ENCODE measurements at regions not wholly inside any gene's neighbourhood (a gene's known extent, or its start where the extent isn't known, plus 50 kb on each side); places are given as distances from the start of the nearest gene placed in this dataset.
A peak's percentile ranks its signal among the peaks of the same experiment; 100 is the strongest.

GRCh38 chr7:20064974-20065862 lies 152.0 kb downstream of the MACC1 start:
- Histone ChIP-seq H4K20me1 (ENCODE audit: control insufficient read depth, extremely low read depth, insufficient read depth, low read length) (no peaks in the 10 kb centered on the region), H3K4me1 (ENCODE audit: control insufficient read depth, extremely low read depth, insufficient read depth, low read length) (no peaks in the 10 kb centered on the region), H3K9ac (ENCODE audit: insufficient read depth, low read length) (no peak overlapping the region), H3K4me2 (ENCODE audit: extremely low read depth, insufficient read depth, low read length) (peak overlapping the region; percentile 46), H3K36me3 (ENCODE audit: control insufficient read depth, insufficient read depth, low read length) (no peaks in the 10 kb centered on the region), H3K27ac (ENCODE audit: insufficient read depth, low read length) (peak overlapping the region; percentile 6), H3K79me2 (ENCODE audit: control insufficient read depth, insufficient read depth, low read length) (no peaks in the 10 kb centered on the region), H2AFZ (ENCODE audit: low read length) (peak overlapping the region; percentile 25), H3K27me3 (ENCODE audit: control insufficient read depth, insufficient read depth, low read length) (no peaks in the 10 kb centered on the region), H3K4me3 (replicated peaks in 1 of 4; ENCODE audit: control extremely low read depth in 1 of 4, insufficient read depth in 1 of 4, low read depth in 3 of 4, low read length in 4 of 4) (no peak overlapping the region), H3K9me3 (ENCODE audit: control insufficient read depth, insufficient read depth, low read depth, low read length) (no peaks in the 10 kb centered on the region)
- peak; percentile 78 to 98 for DNase-seq (ENCODE audit: low read depth in 2 of 2)
- no peak for TF ChIP-seq CTCF (conservative IDR thresholded peaks at IDR 0.05 in 1 of 2, IDR thresholded peaks at IDR 0.05 in 1 of 2; ENCODE audit: low read depth in 1 of 2, low read length in 2 of 2)
- no peak for TF ChIP-seq EZH2 (IDR thresholded peaks at IDR 0.05; ENCODE audit: low read length, missing control alignments)

- Histone ChIP-seq H3K9me3 (ENCODE audit: control insufficient read depth, insufficient read depth, low read depth, low read length) (no peaks in the 10 kb centered on the region), H3K27me3 (ENCODE audit: control insufficient read depth, insufficient read depth, low read length) (no peaks in the 10 kb centered on the region), H3K36me3 (ENCODE audit: control insufficient read depth, insufficient read depth, low read length) (no peaks in the 10 kb centered on the region), H2AFZ (ENCODE audit: low read length) (no peak overlapping the region), H3K4me2 (ENCODE audit: extremely low read depth, insufficient read depth, low read length) (peak overlapping the region; percentile 46), H3K9ac (ENCODE audit: insufficient read depth, low read length) (no peak overlapping the region), H4K20me1 (ENCODE audit: control insufficient read depth, extremely low read depth, insufficient read depth, low read length) (no peaks in the 10 kb centered on the region), H3K79me2 (ENCODE audit: control insufficient read depth, insufficient read depth, low read length) (no peaks in the 10 kb centered on the region), H3K4me3 (replicated peaks in 1 of 4; ENCODE audit: control extremely low read depth in 1 of 4, insufficient read depth in 1 of 4, low read depth in 3 of 4, low read length in 4 of 4) (no peak overlapping the region), H3K27ac (ENCODE audit: insufficient read depth, low read length) (no peak overlapping the region), H3K4me1 (ENCODE audit: control insufficient read depth, extremely low read depth, insufficient read depth, low read length) (no peaks in the 10 kb centered on the region)
- DNase-seq (ENCODE audit: low read depth in 2 of 2), result peak; percentile 11 to 95
- no peak for TF ChIP-seq EZH2 (IDR thresholded peaks at IDR 0.05; ENCODE audit: low read length, missing control alignments)
- TF ChIP-seq CTCF (conservative IDR thresholded peaks at IDR 0.05 in 1 of 2, IDR thresholded peaks at IDR 0.05 in 1 of 2; ENCODE audit: low read depth in 1 of 2, low read length in 2 of 2), result no peak
These were observed 152.8 kb downstream of the MACC1 start for GRCh38 chr7:20064181-20064970.

DNA sequence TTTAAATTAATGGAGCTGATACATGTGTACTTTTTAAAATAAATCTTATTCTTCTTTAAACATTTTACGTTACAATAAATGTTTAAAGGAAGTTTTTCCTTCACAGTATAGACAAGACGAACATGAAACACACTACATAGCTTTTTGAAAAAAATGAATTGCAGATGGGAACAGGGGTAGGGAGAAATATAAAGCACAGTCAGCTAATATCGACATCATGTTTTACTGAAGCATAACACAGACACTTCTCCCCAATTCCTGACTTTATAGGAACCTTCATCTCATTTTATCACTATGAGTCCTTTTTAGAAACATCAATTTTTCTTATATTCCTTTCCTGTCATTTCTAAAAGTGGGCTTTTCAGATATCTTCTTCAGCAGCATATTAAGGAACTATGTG lies 153.5 kb downstream of the MACC1 start:
- TF ChIP-seq EZH2 (IDR thresholded peaks at IDR 0.05; ENCODE audit: low read length, missing control alignments), result no peak
- no peak for TF ChIP-seq CTCF (conservative IDR thresholded peaks at IDR 0.05 in 1 of 2, IDR thresholded peaks at IDR 0.05 in 1 of 2; ENCODE audit: low read depth in 1 of 2, low read length in 2 of 2)
- Histone ChIP-seq H3K27me3 (ENCODE audit: control insufficient read depth, insufficient read depth, low read length) (no peaks in the 10 kb centered on the region), H3K4me1 (ENCODE audit: control insufficient read depth, extremely low read depth, insufficient read depth, low read length) (no peaks in the 10 kb centered on the region), H4K20me1 (ENCODE audit: control insufficient read depth, extremely low read depth, insufficient read depth, low read length) (no peaks in the 10 kb centered on the region), H3K9ac (ENCODE audit: insufficient read depth, low read length) (no peak overlapping the region), H3K36me3 (ENCODE audit: control insufficient read depth, insufficient read depth, low read length) (no peaks in the 10 kb centered on the region), H3K4me2 (ENCODE audit: extremely low read depth, insufficient read depth, low read length) (no peak overlapping the region), H3K4me3 (replicated peaks in 1 of 4; ENCODE audit: control extremely low read depth in 1 of 4, insufficient read depth in 1 of 4, low read depth in 3 of 4, low read length in 4 of 4) (no peak overlapping the region), H2AFZ (ENCODE audit: low read length) (no peak overlapping the region), H3K9me3 (ENCODE audit: control insufficient read depth, insufficient read depth, low read depth, low read length) (no peaks in the 10 kb centered on the region), H3K79me2 (ENCODE audit: control insufficient read depth, insufficient read depth, low read length) (no peaks in the 10 kb centered on the region), H3K27ac (ENCODE audit: insufficient read depth, low read length) (no peak overlapping the region)
- no peak for DNase-seq (ENCODE audit: low read depth in 2 of 2)
